ENCODE measurements at regions not wholly inside any gene's neighbourhood (a gene's known extent, or its start where the extent isn't known, plus 50 kb on each side); places are given as distances from the start of the nearest gene placed in this dataset.

DNA sequence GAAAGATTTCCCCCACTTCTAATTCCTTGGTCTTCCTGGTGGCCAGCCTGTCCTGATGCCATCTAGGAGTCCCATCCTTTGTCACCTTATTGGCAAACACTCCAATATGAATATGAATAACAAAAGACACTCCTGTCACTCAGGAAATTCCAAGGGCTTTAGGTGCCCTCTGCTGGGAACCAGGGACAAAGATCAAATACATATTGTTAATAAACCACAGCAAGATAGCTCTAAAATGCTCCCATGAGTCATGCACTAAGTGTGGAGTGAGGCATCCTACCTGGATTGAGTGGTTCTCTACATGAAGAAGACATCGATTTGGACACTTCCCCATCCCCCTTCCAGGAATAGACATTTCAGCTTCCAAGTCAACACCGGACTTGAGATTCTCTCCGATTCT, 823.6 kb downstream of the TBC1D22A start:
- H2BK12ac ChIP-seq (ENCODE audit: low read length) = no peak overlapping the region
- no peak overlapping the region for H2BK120ac ChIP-seq (ENCODE audit: low read depth, low read length)
- H4K8ac ChIP-seq (ENCODE audit: low read depth, low read length) = no peak overlapping the region
- WGBS, 2 donors (ENCODE audit: extremely low coverage in 2 of 2, insufficient read length in 2 of 2, insufficient replicate concordance in 1 of 2) = no CpG with 5 or more reads among the region's 3 CpGs
- no peaks in the 10 kb centered on the region for H3K36me3 ChIP-seq (replicated peaks in 1 of 2; ENCODE audit: control insufficient read depth in 2 of 2, insufficient read depth in 2 of 2, low read length in 2 of 2)
- DNase-seq (ENCODE audit: low spot score) = no peak
- no peaks in the 10 kb centered on the region for H3K79me1 ChIP-seq (ENCODE audit: low read depth, low read length)
- no peak overlapping the region for H3K14ac ChIP-seq (ENCODE audit: low read length)
- H4K91ac ChIP-seq (ENCODE audit: low read depth, low read length, poor library complexity) = no peak overlapping the region
- H3K9me3 ChIP-seq (replicated peaks in 1 of 2; ENCODE audit: control insufficient read depth in 2 of 2, insufficient read depth in 1 of 2, low read depth in 1 of 2, low read length in 2 of 2) = peaks cover 0 to 29% of the 10 kb centered on the region in 2 donors
- no peak overlapping the region for H3K23ac ChIP-seq (ENCODE audit: low read depth, low read length, poor library complexity)
- H3K27me3 ChIP-seq (ENCODE audit: control insufficient read depth in 3 of 3, insufficient read depth in 3 of 3, low read depth in 1 of 3, low read length in 3 of 3) = peaks cover 0 to 1% (median 0%) of the 10 kb centered on the region in 3 experiments
- H2AFZ ChIP-seq (ENCODE audit: low read length) = no peak overlapping the region
- H3K18ac ChIP-seq (ENCODE audit: low read length) = no peak overlapping the region
- no peak overlapping the region for H2AK5ac ChIP-seq (ENCODE audit: low read depth, low read length)
- no peak overlapping the region for H2BK5ac ChIP-seq (ENCODE audit: low read length)
- H3K4ac ChIP-seq (ENCODE audit: low read length) = no peak overlapping the region
- no peak overlapping the region for H3K27ac ChIP-seq (replicated peaks; ENCODE audit: low read length)
- H3K4me3 ChIP-seq (ENCODE audit: low read length in 2 of 2) = no peak overlapping the region
- no peak overlapping the region for H3K4me2 ChIP-seq (ENCODE audit: insufficient read depth, low read length, poor library complexity, severe bottlenecking)
- no peaks in the 10 kb centered on the region for H3K4me1 ChIP-seq (ENCODE audit: control insufficient read depth in 2 of 2, insufficient read depth in 1 of 2, low read depth in 1 of 2, low read length in 2 of 2)
- H2BK15ac ChIP-seq (ENCODE audit: low read length) = no peak overlapping the region
- no peak overlapping the region for H3K9ac ChIP-seq (ENCODE audit: low read depth, low read length, poor library complexity)

DNA sequence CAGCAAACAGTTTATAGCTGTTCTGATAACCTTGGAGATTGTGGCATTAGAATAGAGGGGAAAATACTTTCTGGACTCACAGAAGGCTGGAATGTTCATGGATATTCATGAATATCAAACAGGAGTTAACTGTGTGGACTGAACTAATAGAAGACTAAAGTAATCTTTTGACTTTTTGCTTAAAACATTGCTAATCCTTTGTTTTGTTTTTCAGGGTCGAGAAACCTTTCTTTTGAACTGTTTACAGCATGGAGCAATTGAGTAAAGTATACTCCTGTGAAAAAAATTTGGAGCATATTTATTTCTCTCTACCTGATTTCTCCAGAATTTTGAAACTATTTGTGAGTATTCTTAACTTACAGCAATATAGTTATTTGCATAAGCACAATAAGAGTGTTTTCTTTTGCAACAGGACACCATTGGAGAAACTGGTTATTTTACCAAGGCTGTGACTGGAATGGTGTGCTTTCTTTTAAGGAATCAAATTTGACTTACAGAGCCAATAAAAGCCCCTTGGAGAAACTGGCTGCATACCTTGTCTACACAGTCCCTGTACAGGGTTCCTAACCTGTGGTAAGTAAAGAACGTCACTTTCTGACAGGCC, 821.6 kb downstream of the TBC1D22A start:
- DNase-seq (ENCODE audit: low spot score) = no peak
- Histone ChIP-seq H3K27ac (replicated peaks; ENCODE audit: low read length) (no peak overlapping the region), H2BK120ac (ENCODE audit: low read depth, low read length) (no peak overlapping the region), H3K4me3 (ENCODE audit: low read length in 2 of 2) (no peak overlapping the region), H2AFZ (ENCODE audit: low read length) (no peak overlapping the region), H3K18ac (ENCODE audit: low read length) (no peak overlapping the region), H2AK5ac (ENCODE audit: low read depth, low read length) (no peak overlapping the region), H3K14ac (ENCODE audit: low read length) (no peak overlapping the region), H3K23ac (ENCODE audit: low read depth, low read length, poor library complexity) (no peak overlapping the region), H3K9ac (ENCODE audit: low read depth, low read length, poor library complexity) (no peak overlapping the region), H2BK5ac (ENCODE audit: low read length) (no peak overlapping the region), H3K9me3 (replicated peaks in 1 of 2; ENCODE audit: control insufficient read depth in 2 of 2, insufficient read depth in 1 of 2, low read depth in 1 of 2, low read length in 2 of 2) (peaks cover 0 to 22% of the 10 kb centered on the region in 2 donors), H3K79me1 (ENCODE audit: low read depth, low read length) (no peaks in the 10 kb centered on the region), H4K91ac (ENCODE audit: low read depth, low read length, poor library complexity) (no peak overlapping the region), H3K36me3 (replicated peaks in 1 of 2; ENCODE audit: control insufficient read depth in 2 of 2, insufficient read depth in 2 of 2, low read length in 2 of 2) (no peaks in the 10 kb centered on the region), H4K8ac (ENCODE audit: low read depth, low read length) (no peak overlapping the region), H3K4ac (ENCODE audit: low read length) (no peak overlapping the region), H2BK12ac (ENCODE audit: low read length) (no peak overlapping the region), H3K27me3 (ENCODE audit: control insufficient read depth in 3 of 3, insufficient read depth in 3 of 3, low read depth in 1 of 3, low read length in 3 of 3) (peaks cover 0 to 1% (median 0%) of the 10 kb centered on the region in 3 experiments), H2BK15ac (ENCODE audit: low read length) (no peak overlapping the region), H3K4me2 (ENCODE audit: insufficient read depth, low read length, poor library complexity, severe bottlenecking) (no peak overlapping the region), H3K4me1 (ENCODE audit: control insufficient read depth in 2 of 2, insufficient read depth in 1 of 2, low read depth in 1 of 2, low read length in 2 of 2) (no peaks in the 10 kb centered on the region)
- WGBS, 2 donors (ENCODE audit: extremely low coverage in 2 of 2, insufficient read length in 2 of 2, insufficient replicate concordance in 1 of 2) = no CpG with 5 or more reads among the region's 2 CpGs

DNA sequence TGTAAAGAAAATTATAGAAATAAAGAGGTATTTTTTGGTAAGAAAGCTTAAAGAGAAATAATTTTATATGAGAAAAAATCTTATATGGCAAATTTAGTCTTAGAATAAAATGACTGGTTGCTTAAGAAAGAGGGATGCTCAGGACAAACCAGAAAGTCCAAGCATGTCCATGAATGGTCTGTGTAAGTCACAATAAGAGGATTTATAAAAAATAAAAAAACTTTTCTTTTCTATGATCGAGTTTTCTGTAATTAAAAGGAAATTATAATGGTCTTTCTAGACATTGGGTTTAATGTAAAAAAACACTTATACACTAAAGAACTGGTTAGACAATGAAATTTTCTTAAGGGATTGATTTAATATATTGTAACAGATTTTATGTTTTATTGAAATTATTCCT, 819.6 kb downstream of the TBC1D22A start:
- H3K14ac ChIP-seq (ENCODE audit: low read length) = no peak overlapping the region
- H2BK5ac ChIP-seq (ENCODE audit: low read length) = no peak overlapping the region
- H3K9me3 ChIP-seq (replicated peaks in 1 of 2; ENCODE audit: control insufficient read depth in 2 of 2, insufficient read depth in 1 of 2, low read depth in 1 of 2, low read length in 2 of 2) = peaks cover 0 to 8% of the 10 kb centered on the region in 2 donors
- H2AFZ ChIP-seq (ENCODE audit: low read length) = no peak overlapping the region
- H2BK12ac ChIP-seq (ENCODE audit: low read length) = no peak overlapping the region
- H3K9ac ChIP-seq (ENCODE audit: low read depth, low read length, poor library complexity) = no peak overlapping the region
- H4K91ac ChIP-seq (ENCODE audit: low read depth, low read length, poor library complexity) = no peak overlapping the region
- no peaks in the 10 kb centered on the region for H3K4me1 ChIP-seq (ENCODE audit: control insufficient read depth in 2 of 2, insufficient read depth in 1 of 2, low read depth in 1 of 2, low read length in 2 of 2)
- WGBS, 2 donors (ENCODE audit: extremely low coverage in 2 of 2, insufficient read length in 2 of 2, insufficient replicate concordance in 1 of 2) = no CpG with 5 or more reads among the region's 1 CpG
- H4K8ac ChIP-seq (ENCODE audit: low read depth, low read length) = no peak overlapping the region
- no peak overlapping the region for H2AK5ac ChIP-seq (ENCODE audit: low read depth, low read length)
- H3K79me1 ChIP-seq (ENCODE audit: low read depth, low read length) = no peaks in the 10 kb centered on the region
- H3K18ac ChIP-seq (ENCODE audit: low read length) = no peak overlapping the region
- H3K23ac ChIP-seq (ENCODE audit: low read depth, low read length, poor library complexity) = no peak overlapping the region
- H2BK15ac ChIP-seq (ENCODE audit: low read length) = no peak overlapping the region
- H3K27ac ChIP-seq (replicated peaks; ENCODE audit: low read length) = no peak overlapping the region
- H3K4ac ChIP-seq (ENCODE audit: low read length) = no peak overlapping the region
- H3K36me3 ChIP-seq (replicated peaks in 1 of 2; ENCODE audit: control insufficient read depth in 2 of 2, insufficient read depth in 2 of 2, low read length in 2 of 2) = no peaks in the 10 kb centered on the region
- H2BK120ac ChIP-seq (ENCODE audit: low read depth, low read length) = no peak overlapping the region
- no peak overlapping the region for H3K4me2 ChIP-seq (ENCODE audit: insufficient read depth, low read length, poor library complexity, severe bottlenecking)
- H3K27me3 ChIP-seq (ENCODE audit: control insufficient read depth in 3 of 3, insufficient read depth in 3 of 3, low read depth in 1 of 3, low read length in 3 of 3) = no peaks in the 10 kb centered on the region
- H3K4me3 ChIP-seq (ENCODE audit: low read length in 2 of 2) = no peak overlapping the region
- no peak for DNase-seq (ENCODE audit: low spot score)

DNA sequence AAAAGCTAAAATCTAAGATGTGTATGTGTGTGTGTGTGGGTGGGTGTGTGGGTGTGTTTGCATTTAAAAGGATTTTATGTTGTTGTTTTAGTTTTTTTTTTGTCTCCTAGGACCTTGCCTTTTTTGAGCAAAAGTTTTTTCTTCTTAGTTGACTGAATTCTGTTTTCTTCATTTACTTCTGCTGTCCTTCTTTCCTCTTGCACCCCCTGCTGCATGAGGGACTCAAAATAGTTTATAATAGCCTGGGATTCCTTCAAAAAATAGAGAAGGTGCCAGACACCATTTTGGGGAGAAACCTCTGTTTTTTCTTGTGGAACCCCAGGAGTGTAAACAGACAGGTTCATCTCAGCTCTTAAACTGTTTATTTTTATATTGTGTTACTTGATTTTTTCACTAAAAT, 817.7 kb downstream of the TBC1D22A start:
- Histone ChIP-seq H2BK15ac (ENCODE audit: low read length) (no peak overlapping the region), H3K9me3 (replicated peaks in 1 of 2; ENCODE audit: control insufficient read depth in 2 of 2, insufficient read depth in 1 of 2, low read depth in 1 of 2, low read length in 2 of 2) (peaks cover 0 to 11% of the 10 kb centered on the region in 2 donors), H4K8ac (ENCODE audit: low read depth, low read length) (no peak overlapping the region), H3K4me3 (ENCODE audit: low read length in 2 of 2) (no peak overlapping the region), H3K23ac (ENCODE audit: low read depth, low read length, poor library complexity) (no peak overlapping the region), H2AK5ac (ENCODE audit: low read depth, low read length) (no peak overlapping the region), H2BK12ac (ENCODE audit: low read length) (no peak overlapping the region), H3K14ac (ENCODE audit: low read length) (no peak overlapping the region), H2AFZ (ENCODE audit: low read length) (no peak overlapping the region), H3K9ac (ENCODE audit: low read depth, low read length, poor library complexity) (no peak overlapping the region), H3K18ac (ENCODE audit: low read length) (no peak overlapping the region), H3K4ac (ENCODE audit: low read length) (no peak overlapping the region), H3K36me3 (replicated peaks in 1 of 2; ENCODE audit: control insufficient read depth in 2 of 2, insufficient read depth in 2 of 2, low read length in 2 of 2) (no peaks in the 10 kb centered on the region), H2BK120ac (ENCODE audit: low read depth, low read length) (no peak overlapping the region), H3K4me2 (ENCODE audit: insufficient read depth, low read length, poor library complexity, severe bottlenecking) (no peak overlapping the region), H3K4me1 (ENCODE audit: control insufficient read depth in 2 of 2, insufficient read depth in 1 of 2, low read depth in 1 of 2, low read length in 2 of 2) (no peaks in the 10 kb centered on the region), H3K27ac (replicated peaks; ENCODE audit: low read length) (no peak overlapping the region), H3K79me1 (ENCODE audit: low read depth, low read length) (no peaks in the 10 kb centered on the region), H4K91ac (ENCODE audit: low read depth, low read length, poor library complexity) (no peak overlapping the region), H3K27me3 (ENCODE audit: control insufficient read depth in 3 of 3, insufficient read depth in 3 of 3, low read depth in 1 of 3, low read length in 3 of 3) (no peaks in the 10 kb centered on the region), H2BK5ac (ENCODE audit: low read length) (no peak overlapping the region)
- no peak for DNase-seq (ENCODE audit: low spot score)
